HepG2 (cell line): ENCODE measurements at regions not wholly inside any gene's neighbourhood (a gene's known extent, or its start where the extent isn't known, plus 50 kb on each side); places are given as distances from the start of the nearest gene placed in this dataset.
"Not testable (repeated sequence)": the region's sequence is repeated elsewhere in the genome, so short reads cannot be mapped to it uniquely, and the experiment has no call there.

ENCODE experiments used
- CREBL2 ChIP-seq: sonication (generic); formaldehyde crosslinking; IDR thresholded peaks from 2 replicates; pipeline ENCODE4 v1.8.1; 2023; ENCODE audit warnings: missing genetic modification reagents, mild to moderate bottlenecking, borderline replicate concordance
- DNMT3B ChIP-seq: conservative IDR thresholded peaks from 2 replicates; pipeline ENCODE4 v1.6.1; 2016; ENCODE audit warnings: missing biosample characterization, control low read depth
- EZH2 ChIP-seq: conservative IDR thresholded peaks from 2 replicates; pipeline ENCODE4 v1.6.1; 2012; ENCODE audit warnings: mild to moderate bottlenecking, low read depth, low read length, moderate library complexity
- NR2F6 ChIP-seq, 2 experiments: IDR thresholded peaks; 2 replicates each; pipeline ENCODE4 v1.6.1; 2016; ENCODE audit warnings: antibody characterized with exemption in 1 of 2, mild to moderate bottlenecking in 1 of 2
- RXRA ChIP-seq: sonication (generic); formaldehyde crosslinking; IDR thresholded peaks from 2 replicates; pipeline ENCODE4 v1.5.1; 2020; ENCODE audit warnings: missing genetic modification reagents
- ZFP36 ChIP-seq: fragments of 150-350 bp; IDR thresholded peaks from 2 replicates; pipeline ENCODE4 v1.6.1; 2018; ENCODE audit warnings: borderline replicate concordance, low read length, low read depth; ENCODE audit not compliant: partially characterized antibody
- ZNF354B ChIP-seq: sonication (generic); formaldehyde crosslinking; IDR thresholded peaks from 2 replicates; pipeline ENCODE4 v1.8.0; 2022; ENCODE audit warnings: mild to moderate bottlenecking, missing genetic modification reagents
- ZNF780A ChIP-seq: sonication (generic); formaldehyde crosslinking; IDR thresholded peaks from 2 replicates; pipeline ENCODE4 v1.8.0; 2022; ENCODE audit warnings: mild to moderate bottlenecking, missing genetic modification reagents, moderate library complexity
- TF ChIP-seq, protein P1 (sequence below): sonication (generic); formaldehyde crosslinking; IDR thresholded peaks from 2 replicates; pipeline ENCODE4 v1.5.0; 2020; ENCODE audit warnings: mild to moderate bottlenecking, missing genetic modification reagents, moderate library complexity

DNA sequence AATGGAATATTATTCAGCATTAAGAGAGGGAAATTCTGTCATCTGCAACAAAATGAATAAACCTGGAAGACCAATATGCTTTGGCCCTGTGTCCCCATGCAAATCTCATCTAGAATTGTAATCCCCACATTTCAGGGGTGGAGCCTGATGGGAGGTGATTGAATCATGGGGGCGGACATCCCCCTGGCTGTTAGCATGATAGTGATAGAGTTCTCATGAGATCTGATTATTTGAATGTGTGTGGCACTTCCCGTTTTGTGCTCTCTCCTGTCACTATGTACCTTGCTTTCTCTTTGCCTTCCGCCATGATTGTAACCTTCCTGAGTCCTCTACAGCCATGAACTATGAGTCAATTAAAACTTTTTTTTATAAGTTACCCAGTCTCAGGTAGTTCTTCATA lies 83.7 kb upstream of the C1QTNF3 start:
- not testable (repeated sequence) for TF ChIP-seq ZNF354B (CRISPR knock-in tag); EZH2; ZNF780A (CRISPR knock-in tag); DNMT3B (CRISPR knock-in tag); RXRA (CRISPR knock-in tag); CREBL2 (CRISPR knock-in tag); ZFP36; NR2F6 (IDR thresholded peaks at IDR 0.05); NR2F6 (CRISPR knock-in tag; IDR thresholded peaks at IDR 0.05)
- TF ChIP-seq, protein P1, sequence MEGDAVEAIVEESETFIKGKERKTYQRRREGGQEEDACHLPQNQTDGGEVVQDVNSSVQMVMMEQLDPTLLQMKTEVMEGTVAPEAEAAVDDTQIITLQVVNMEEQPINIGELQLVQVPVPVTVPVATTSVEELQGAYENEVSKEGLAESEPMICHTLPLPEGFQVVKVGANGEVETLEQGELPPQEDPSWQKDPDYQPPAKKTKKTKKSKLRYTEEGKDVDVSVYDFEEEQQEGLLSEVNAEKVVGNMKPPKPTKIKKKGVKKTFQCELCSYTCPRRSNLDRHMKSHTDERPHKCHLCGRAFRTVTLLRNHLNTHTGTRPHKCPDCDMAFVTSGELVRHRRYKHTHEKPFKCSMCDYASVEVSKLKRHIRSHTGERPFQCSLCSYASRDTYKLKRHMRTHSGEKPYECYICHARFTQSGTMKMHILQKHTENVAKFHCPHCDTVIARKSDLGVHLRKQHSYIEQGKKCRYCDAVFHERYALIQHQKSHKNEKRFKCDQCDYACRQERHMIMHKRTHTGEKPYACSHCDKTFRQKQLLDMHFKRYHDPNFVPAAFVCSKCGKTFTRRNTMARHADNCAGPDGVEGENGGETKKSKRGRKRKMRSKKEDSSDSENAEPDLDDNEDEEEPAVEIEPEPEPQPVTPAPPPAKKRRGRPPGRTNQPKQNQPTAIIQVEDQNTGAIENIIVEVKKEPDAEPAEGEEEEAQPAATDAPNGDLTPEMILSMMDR = not testable (repeated sequence)
